ENCODE measurements at regions not wholly inside any gene's neighbourhood (a gene's known extent, or its start where the extent isn't known, plus 50 kb on each side); places are given as distances from the start of the nearest gene placed in this dataset.
"Not testable (repeated sequence)": the region's sequence is repeated elsewhere in the genome, so short reads cannot be mapped to it uniquely, and the experiment has no call there.

- Histone ChIP-seq H3K4me1 (ENCODE audit: control insufficient read depth, extremely low read depth, insufficient read depth, low read length) (no peaks in the 10 kb centered on the region), H2AFZ (ENCODE audit: control insufficient read depth, low read length) (no peak overlapping the region), H3K4me2 (ENCODE audit: control insufficient read depth, extremely low read depth, insufficient read depth, low read depth, low read length) (no peak overlapping the region), H3K36me3 (ENCODE audit: control insufficient read depth in 2 of 2, extremely low read depth in 1 of 2, insufficient read depth in 2 of 2, low read length in 2 of 2) (no peaks in the 10 kb centered on the region), H3K27me3 (ENCODE audit: control insufficient read depth, extremely low read depth, insufficient read depth, low read length) (no peaks in the 10 kb centered on the region), H3K4me3 (ENCODE audit: control insufficient read depth in 2 of 3, extremely low read depth in 1 of 3, insufficient read depth in 2 of 3, low read depth in 1 of 3, low read length in 3 of 3) (no peak overlapping the region), H3K27ac (ENCODE audit: control insufficient read depth, insufficient read depth, low read length) (no peak overlapping the region), H3K9me1 (ENCODE audit: control insufficient read depth, extremely low read depth, insufficient read depth, low read length) (no peaks in the 10 kb centered on the region), H3K79me2 (ENCODE audit: control insufficient read depth, insufficient read depth, low read length) (no peaks in the 10 kb centered on the region), H4K20me1 (ENCODE audit: control insufficient read depth, extremely low read depth, insufficient read depth, low read length) (no peaks in the 10 kb centered on the region), H3K9ac (ENCODE audit: control insufficient read depth, extremely low read depth, insufficient read depth, low read length) (no peak overlapping the region), H3K9me3 (ENCODE audit: control insufficient read depth, low read depth, low read length) (no peaks in the 10 kb centered on the region)
- no peak for TF ChIP-seq EZH2 (IDR thresholded peaks at IDR 0.05; ENCODE audit: low read length)
- no peak for TF ChIP-seq CTCF (optimal IDR thresholded peaks at IDR 0.05 in 1 of 3, IDR thresholded peaks at IDR 0.05 in 1 of 3, conservative IDR thresholded peaks at IDR 0.05 in 1 of 3; ENCODE audit: extremely low read depth in 1 of 3, insufficient read depth in 2 of 3, low read length in 3 of 3)
- DNase-seq (ENCODE audit: low read depth, low spot score) (no peak), FAIRE-seq (no peak)
- dilution Hi-C loops (cut with MboI; ENCODE audit: extremely low pct_ligation_motif_present, low sequenced_read_pairs) = no loop called here
Measured at GRCh38 chr3:61483997-61484396, 77.4 kb upstream of the PTPRG start.

- Histone ChIP-seq H3K4me2 (ENCODE audit: control insufficient read depth, extremely low read depth, insufficient read depth, low read depth, low read length) (no peak overlapping the region), H3K9me1 (ENCODE audit: control insufficient read depth, extremely low read depth, insufficient read depth, low read length) (no peaks in the 10 kb centered on the region), H3K4me3 (ENCODE audit: control insufficient read depth in 2 of 3, extremely low read depth in 1 of 3, insufficient read depth in 2 of 3, low read depth in 1 of 3, low read length in 3 of 3) (no peak overlapping the region), H3K9ac (ENCODE audit: control insufficient read depth, extremely low read depth, insufficient read depth, low read length) (no peak overlapping the region), H2AFZ (ENCODE audit: control insufficient read depth, low read length) (no peak overlapping the region), H3K9me3 (ENCODE audit: control insufficient read depth, low read depth, low read length) (no peaks in the 10 kb centered on the region), H3K36me3 (ENCODE audit: control insufficient read depth in 2 of 2, extremely low read depth in 1 of 2, insufficient read depth in 2 of 2, low read length in 2 of 2) (no peaks in the 10 kb centered on the region), H3K27ac (ENCODE audit: control insufficient read depth, insufficient read depth, low read length) (no peak overlapping the region), H3K79me2 (ENCODE audit: control insufficient read depth, insufficient read depth, low read length) (no peaks in the 10 kb centered on the region), H4K20me1 (ENCODE audit: control insufficient read depth, extremely low read depth, insufficient read depth, low read length) (no peaks in the 10 kb centered on the region), H3K27me3 (ENCODE audit: control insufficient read depth, extremely low read depth, insufficient read depth, low read length) (no peaks in the 10 kb centered on the region), H3K4me1 (ENCODE audit: control insufficient read depth, extremely low read depth, insufficient read depth, low read length) (no peaks in the 10 kb centered on the region)
- dilution Hi-C loops (cut with MboI; ENCODE audit: extremely low pct_ligation_motif_present, low sequenced_read_pairs) = no loop called here
- DNase-seq (ENCODE audit: low read depth, low spot score) = no peak
- TF ChIP-seq CTCF (optimal IDR thresholded peaks at IDR 0.05 in 1 of 3, IDR thresholded peaks at IDR 0.05 in 1 of 3, conservative IDR thresholded peaks at IDR 0.05 in 1 of 3; ENCODE audit: extremely low read depth in 1 of 3, insufficient read depth in 2 of 3, low read length in 3 of 3) (no peak), EZH2 (IDR thresholded peaks at IDR 0.05; ENCODE audit: low read length) (no peak)
- FAIRE-seq = no peak
Measured at GRCh38 chr3:61493339-61493738, 68.0 kb upstream of the PTPRG start.

DNA sequence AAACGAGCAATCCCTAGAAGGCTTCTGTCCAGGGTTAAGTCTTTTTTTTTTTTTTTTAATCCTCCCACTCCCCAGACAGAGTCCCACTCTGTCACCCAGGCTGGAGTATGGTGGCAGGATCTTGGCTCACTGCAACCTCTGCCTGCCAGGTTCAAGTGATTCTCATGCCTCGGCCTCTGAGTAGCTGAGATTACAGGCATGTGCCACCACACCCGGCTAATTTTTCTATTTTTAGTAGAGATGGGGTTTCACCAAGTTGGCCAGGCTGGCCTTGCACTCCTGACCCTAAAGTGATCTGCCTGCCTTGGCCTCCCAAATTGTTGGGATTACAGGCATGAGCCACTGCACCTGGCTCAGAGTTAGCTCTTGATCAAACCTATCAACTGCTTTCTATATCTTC lies 67.1 kb upstream of the PTPRG start:
- H3K4me3 ChIP-seq (ENCODE audit: control insufficient read depth in 2 of 3, extremely low read depth in 1 of 3, insufficient read depth in 2 of 3, low read depth in 1 of 3, low read length in 3 of 3); dilution Hi-C loops (cut with MboI; ENCODE audit: extremely low pct_ligation_motif_present, low sequenced_read_pairs); DNase-seq (ENCODE audit: low read depth, low spot score); FAIRE-seq; H2AFZ ChIP-seq (ENCODE audit: control insufficient read depth, low read length); H3K9me1 ChIP-seq (ENCODE audit: control insufficient read depth, extremely low read depth, insufficient read depth, low read length); H3K79me2 ChIP-seq (ENCODE audit: control insufficient read depth, insufficient read depth, low read length); H3K27ac ChIP-seq (ENCODE audit: control insufficient read depth, insufficient read depth, low read length); H3K27me3 ChIP-seq (ENCODE audit: control insufficient read depth, extremely low read depth, insufficient read depth, low read length); H3K4me2 ChIP-seq (ENCODE audit: control insufficient read depth, extremely low read depth, insufficient read depth, low read depth, low read length); H3K36me3 ChIP-seq (ENCODE audit: control insufficient read depth in 2 of 2, extremely low read depth in 1 of 2, insufficient read depth in 2 of 2, low read length in 2 of 2); H3K4me1 ChIP-seq (ENCODE audit: control insufficient read depth, extremely low read depth, insufficient read depth, low read length); H4K20me1 ChIP-seq (ENCODE audit: control insufficient read depth, extremely low read depth, insufficient read depth, low read length); H3K9ac ChIP-seq (ENCODE audit: control insufficient read depth, extremely low read depth, insufficient read depth, low read length); H3K9me3 ChIP-seq (ENCODE audit: control insufficient read depth, low read depth, low read length): not testable (repeated sequence)
